ENCODE measurements at regions not wholly inside any gene's neighbourhood (a gene's known extent, or its start where the extent isn't known, plus 50 kb on each side); places are given as distances from the start of the nearest gene placed in this dataset.

DNA sequence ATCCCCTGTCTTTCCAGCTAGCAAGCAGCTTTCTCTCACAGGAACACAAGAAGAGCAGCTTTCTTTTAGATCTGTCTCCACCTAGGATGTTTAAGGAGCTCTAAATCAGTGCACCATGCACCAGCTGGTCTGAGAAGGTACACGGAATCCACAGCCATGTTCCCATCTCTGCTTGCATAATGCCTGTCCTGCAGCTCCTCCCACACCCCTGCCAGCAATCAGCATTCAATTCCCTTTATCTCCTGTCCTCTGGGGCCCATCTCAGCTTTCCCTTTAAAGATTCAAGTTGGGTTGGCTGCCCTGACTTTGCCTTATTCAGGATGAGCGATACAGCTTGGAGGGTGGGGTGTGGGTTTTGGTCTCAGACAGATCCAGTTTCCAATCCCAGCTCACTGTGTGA is 826.3 kb downstream of the BCL11B start:
- Histone ChIP-seq H3K9me3 (no peaks in the 10 kb centered on the region), H3K27ac (no peak overlapping the region), H3K4me1 (no peaks in the 10 kb centered on the region), H3K4me3 (no peak overlapping the region), H3K27me3 (no peaks in the 10 kb centered on the region), H3K36me3 (no peaks in the 10 kb centered on the region)
- intact Hi-C loops (cut with DNase I; ENCODE audit: low total_unique reads), result no loop called here
- no peak for DNase-seq (ENCODE audit: low spot score in 2 of 2)
- TF ChIP-seq, protein P1, sequence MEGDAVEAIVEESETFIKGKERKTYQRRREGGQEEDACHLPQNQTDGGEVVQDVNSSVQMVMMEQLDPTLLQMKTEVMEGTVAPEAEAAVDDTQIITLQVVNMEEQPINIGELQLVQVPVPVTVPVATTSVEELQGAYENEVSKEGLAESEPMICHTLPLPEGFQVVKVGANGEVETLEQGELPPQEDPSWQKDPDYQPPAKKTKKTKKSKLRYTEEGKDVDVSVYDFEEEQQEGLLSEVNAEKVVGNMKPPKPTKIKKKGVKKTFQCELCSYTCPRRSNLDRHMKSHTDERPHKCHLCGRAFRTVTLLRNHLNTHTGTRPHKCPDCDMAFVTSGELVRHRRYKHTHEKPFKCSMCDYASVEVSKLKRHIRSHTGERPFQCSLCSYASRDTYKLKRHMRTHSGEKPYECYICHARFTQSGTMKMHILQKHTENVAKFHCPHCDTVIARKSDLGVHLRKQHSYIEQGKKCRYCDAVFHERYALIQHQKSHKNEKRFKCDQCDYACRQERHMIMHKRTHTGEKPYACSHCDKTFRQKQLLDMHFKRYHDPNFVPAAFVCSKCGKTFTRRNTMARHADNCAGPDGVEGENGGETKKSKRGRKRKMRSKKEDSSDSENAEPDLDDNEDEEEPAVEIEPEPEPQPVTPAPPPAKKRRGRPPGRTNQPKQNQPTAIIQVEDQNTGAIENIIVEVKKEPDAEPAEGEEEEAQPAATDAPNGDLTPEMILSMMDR (IDR thresholded peaks at IDR 0.05), result no peak
- TF ChIP-seq POLR2A (IDR thresholded peaks at IDR 0.05), result no peak
- no peak for TF ChIP-seq POLR2AphosphoS5 (IDR thresholded peaks at IDR 0.05)

- H3K9me3 ChIP-seq, result no peaks in the 10 kb centered on the region
- H3K27me3 ChIP-seq, result no peaks in the 10 kb centered on the region
- H3K4me1 ChIP-seq, result no peaks in the 10 kb centered on the region
- no peak overlapping the region for H3K27ac ChIP-seq
- H3K4me3 ChIP-seq, result no peak overlapping the region
- intact Hi-C loops (cut with DNase I; ENCODE audit: low total_unique reads), result no loop called here
- no peak for DNase-seq (ENCODE audit: low spot score in 2 of 2)
- H3K36me3 ChIP-seq, result no peaks in the 10 kb centered on the region
- TF ChIP-seq POLR2A (IDR thresholded peaks at IDR 0.05) (no peak), POLR2AphosphoS5 (IDR thresholded peaks at IDR 0.05) (no peak)
- TF ChIP-seq, protein P1 (IDR thresholded peaks at IDR 0.05), result no peak
These were observed 825.5 kb downstream of the BCL11B start for GRCh38 chr14:98446508-98446907.

DNA sequence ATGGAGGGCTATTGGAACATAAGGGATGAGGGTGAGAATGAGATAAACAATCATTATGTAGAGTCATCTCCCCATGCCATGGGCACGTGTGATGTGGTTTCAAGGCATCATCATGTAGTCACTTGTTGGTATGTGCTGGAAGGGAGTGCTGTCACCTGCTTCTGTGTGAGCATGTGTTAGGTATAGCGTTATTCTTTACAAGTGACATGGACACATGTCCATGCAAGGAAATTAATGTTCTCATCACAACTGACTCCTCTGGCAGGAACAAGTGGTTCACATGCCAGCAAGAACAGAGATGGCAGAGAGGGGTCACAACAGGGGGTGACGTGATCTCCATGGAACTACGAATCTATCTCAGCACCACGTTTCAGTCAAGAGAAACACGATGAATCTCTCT is 815.8 kb downstream of the BCL11B start:
- Histone ChIP-seq H3K27ac (no peak overlapping the region), H3K9me3 (no peaks in the 10 kb centered on the region), H3K27me3 (no peaks in the 10 kb centered on the region), H3K36me3 (no peaks in the 10 kb centered on the region), H3K4me1 (no peaks in the 10 kb centered on the region), H3K4me3 (no peak overlapping the region)
- DNase-seq (ENCODE audit: low spot score in 2 of 2), result no peak
- intact Hi-C loops (cut with DNase I; ENCODE audit: low total_unique reads), result no loop called here
- TF ChIP-seq, protein P1 (IDR thresholded peaks at IDR 0.05), result no peak
- no peak for TF ChIP-seq POLR2A (IDR thresholded peaks at IDR 0.05)
- TF ChIP-seq POLR2AphosphoS5 (IDR thresholded peaks at IDR 0.05), result no peak

DNA sequence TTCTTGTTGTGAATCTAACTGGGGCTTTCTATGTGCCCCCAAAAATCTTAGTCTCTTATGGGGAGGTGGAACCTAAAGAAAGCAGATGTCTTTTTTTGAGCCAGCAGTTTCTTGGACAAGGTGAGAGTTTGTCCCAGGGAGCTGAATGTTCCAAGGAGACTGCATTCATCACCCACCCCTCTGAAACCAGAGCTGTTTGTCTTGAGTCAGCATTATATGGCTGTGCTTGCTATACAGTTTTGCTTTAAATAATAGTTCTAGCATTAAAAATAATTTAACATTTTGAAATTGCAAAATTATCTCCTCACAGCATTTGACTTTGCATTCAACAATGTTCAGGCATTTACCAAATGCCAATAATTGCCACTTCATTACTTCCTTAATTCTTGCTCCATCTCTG is 813.3 kb downstream of the BCL11B start:
- no peaks in the 10 kb centered on the region for H3K27me3 ChIP-seq
- no peak for DNase-seq (ENCODE audit: low spot score in 2 of 2)
- no peaks in the 10 kb centered on the region for H3K9me3 ChIP-seq
- no peaks in the 10 kb centered on the region for H3K4me1 ChIP-seq
- H3K4me3 ChIP-seq, result no peak overlapping the region
- intact Hi-C loops (cut with DNase I; ENCODE audit: low total_unique reads), result no loop called here
- H3K27ac ChIP-seq, result no peak overlapping the region
- TF ChIP-seq, protein P1 (IDR thresholded peaks at IDR 0.05), result no peak
- TF ChIP-seq POLR2A (IDR thresholded peaks at IDR 0.05) (no peak), POLR2AphosphoS5 (IDR thresholded peaks at IDR 0.05) (no peak)
- no peaks in the 10 kb centered on the region for H3K36me3 ChIP-seq

- intact Hi-C loops (cut with DNase I; ENCODE audit: low total_unique reads), result no loop called here
- H3K27ac ChIP-seq, result no peak overlapping the region
- DNase-seq (ENCODE audit: low spot score in 2 of 2), result no peak
- TF ChIP-seq POLR2AphosphoS5 (IDR thresholded peaks at IDR 0.05), result no peak
- no peak for TF ChIP-seq POLR2A (IDR thresholded peaks at IDR 0.05)
- TF ChIP-seq, protein P1 (IDR thresholded peaks at IDR 0.05), result no peak
- no peak overlapping the region for H3K4me3 ChIP-seq
- no peaks in the 10 kb centered on the region for H3K27me3 ChIP-seq
- H3K36me3 ChIP-seq, result no peaks in the 10 kb centered on the region
- H3K4me1 ChIP-seq, result no peaks in the 10 kb centered on the region
- no peaks in the 10 kb centered on the region for H3K9me3 ChIP-seq
These were observed 809.1 kb downstream of the BCL11B start for GRCh38 chr14:98462908-98463307.

Data from breast epithelium (tissue), 4 donors.